Upper lobe of left lung (tissue), 6 donors: ENCODE measurements at regions not wholly inside any gene's neighbourhood (a gene's known extent, or its start where the extent isn't known, plus 50 kb on each side); places are given as distances from the start of the nearest gene placed in this dataset.

ENCODE experiments used
- ATAC-seq, 2 donors: fragments of 200-7000 bp; cut with Tn5 transposase; one replicate each; pipeline ENCODE4 v1.9.1; 2022; ENCODE audit warnings: mild to moderate bottlenecking in 2 of 2, moderate library complexity in 2 of 2; ENCODE audit not compliant: low FRiP score in 2 of 2
- DNase-seq, 2 donors: peaks; one replicate each; pipeline ENCODE4 v3.0.0-alpha.2; 2019 to 2020
- H3K27ac ChIP-seq, 4 donors: fragments of 200-600 bp; sonication (generic); one replicate each; pipeline ENCODE4 v1.5.1; 2016 to 2019
- H3K27me3 ChIP-seq, 4 donors: fragments of 200-600 bp; sonication (generic); one replicate each; pipeline ENCODE4 v1.5.1; 2017 to 2019
- H3K36me3 ChIP-seq, 4 donors: fragments of 200-600 bp; sonication (generic); one replicate each; pipeline ENCODE4 v1.5.1; 2016 to 2019
- H3K4me1 ChIP-seq, 4 donors: fragments of 200-600 bp; sonication (generic); one replicate each; pipeline ENCODE4 v1.5.1; 2018 to 2019
- H3K4me3 ChIP-seq, 4 donors: fragments of 200-600 bp; sonication (generic); one replicate each; pipeline ENCODE4 v1.5.1; 2017 to 2019; ENCODE audit warnings: mild to moderate bottlenecking in 2 of 4, moderate library complexity in 1 of 4
- H3K9me3 ChIP-seq, 4 donors: fragments of 200-600 bp; sonication (generic); one replicate each; pipeline ENCODE4 v1.5.1; 2018 to 2019
- EP300 ChIP-seq, 4 donors: sonication (generic); formaldehyde crosslinking; IDR thresholded peaks; one replicate each; pipeline ENCODE4 v1.5.1; 2017; ENCODE audit warnings: antibody characterized with exemption in 4 of 4, control low read depth in 2 of 4
- POLR2A ChIP-seq, 4 donors: fragments of 450-650 bp; IDR thresholded peaks; one replicate each; pipeline ENCODE4 v1.5.1; 2016 to 2017; ENCODE audit warnings: antibody characterized with exemption in 4 of 4, mild to moderate bottlenecking in 2 of 4
- POLR2AphosphoS5 ChIP-seq, 2 donors: sonication (generic); formaldehyde crosslinking; IDR thresholded peaks; one replicate each; pipeline ENCODE4 v1.5.1; 2017; ENCODE audit warnings: antibody characterized with exemption in 2 of 2
- WGBS, 2 donors: methylation state at CpG; one replicate each; pipeline ENCODE4 v1.1.5; 2017 to 2018; 5-methylcytosine and 5-hydroxymethylcytosine counted together
- TF ChIP-seq, protein P1 (sequence below), 6 experiments: fragments of 450-650 bp in 4 of 6; fragments of 200-600 bp in 2 of 6; sonication (generic) in 2 of 6; IDR thresholded peaks; one replicate each; pipeline ENCODE4 v1.5.1; 2016 to 2019; ENCODE audit warnings: antibody characterized with exemption in 6 of 6
- donor health status: DM: no; HTN: no; CAD: no; lungs with moderate emphysema.
- donor health status: DM: no; HTN: yes; CAD: no; lungs with severe emphysema.

DNA sequence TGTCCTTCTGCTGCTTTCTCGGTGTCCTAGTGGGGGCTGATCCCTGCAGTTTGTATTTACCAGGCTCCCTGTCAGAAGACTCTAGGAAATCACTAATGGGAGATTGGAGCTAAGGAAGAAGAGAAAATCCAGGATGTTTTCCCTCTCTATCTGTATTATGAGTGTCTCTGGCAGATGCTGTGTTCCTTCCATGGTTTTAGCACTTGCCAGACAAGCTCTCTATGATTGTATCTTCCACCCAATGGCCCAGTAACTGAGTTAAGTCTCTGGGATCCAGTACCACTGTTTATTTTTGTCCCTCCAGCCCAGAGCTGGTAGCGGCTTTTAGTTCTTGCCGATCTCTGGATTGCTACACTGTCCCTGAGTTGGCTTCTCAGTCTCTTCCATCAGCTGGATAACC lies 494.8 kb upstream of the SLC39A10 start:
- DNase-seq (no peak), ATAC-seq (no peak)
- 79 to 93% methylated on average over 3 of the region's 3 CpGs for WGBS, 2 donors
- Histone ChIP-seq H3K36me3 (no peaks in the 10 kb centered on the region), H3K9me3 (no peaks in the 10 kb centered on the region), H3K27ac (no peak overlapping the region), H3K4me1 (no peaks in the 10 kb centered on the region), H3K27me3 (no peaks in the 10 kb centered on the region), H3K4me3 (no peak overlapping the region)
- TF ChIP-seq, protein P1, sequence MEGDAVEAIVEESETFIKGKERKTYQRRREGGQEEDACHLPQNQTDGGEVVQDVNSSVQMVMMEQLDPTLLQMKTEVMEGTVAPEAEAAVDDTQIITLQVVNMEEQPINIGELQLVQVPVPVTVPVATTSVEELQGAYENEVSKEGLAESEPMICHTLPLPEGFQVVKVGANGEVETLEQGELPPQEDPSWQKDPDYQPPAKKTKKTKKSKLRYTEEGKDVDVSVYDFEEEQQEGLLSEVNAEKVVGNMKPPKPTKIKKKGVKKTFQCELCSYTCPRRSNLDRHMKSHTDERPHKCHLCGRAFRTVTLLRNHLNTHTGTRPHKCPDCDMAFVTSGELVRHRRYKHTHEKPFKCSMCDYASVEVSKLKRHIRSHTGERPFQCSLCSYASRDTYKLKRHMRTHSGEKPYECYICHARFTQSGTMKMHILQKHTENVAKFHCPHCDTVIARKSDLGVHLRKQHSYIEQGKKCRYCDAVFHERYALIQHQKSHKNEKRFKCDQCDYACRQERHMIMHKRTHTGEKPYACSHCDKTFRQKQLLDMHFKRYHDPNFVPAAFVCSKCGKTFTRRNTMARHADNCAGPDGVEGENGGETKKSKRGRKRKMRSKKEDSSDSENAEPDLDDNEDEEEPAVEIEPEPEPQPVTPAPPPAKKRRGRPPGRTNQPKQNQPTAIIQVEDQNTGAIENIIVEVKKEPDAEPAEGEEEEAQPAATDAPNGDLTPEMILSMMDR (IDR thresholded peaks at IDR 0.05): no peak
- TF ChIP-seq EP300 (IDR thresholded peaks at IDR 0.05) (no peak), POLR2A (IDR thresholded peaks at IDR 0.05) (no peak), POLR2AphosphoS5 (IDR thresholded peaks at IDR 0.05) (no peak)

DNA sequence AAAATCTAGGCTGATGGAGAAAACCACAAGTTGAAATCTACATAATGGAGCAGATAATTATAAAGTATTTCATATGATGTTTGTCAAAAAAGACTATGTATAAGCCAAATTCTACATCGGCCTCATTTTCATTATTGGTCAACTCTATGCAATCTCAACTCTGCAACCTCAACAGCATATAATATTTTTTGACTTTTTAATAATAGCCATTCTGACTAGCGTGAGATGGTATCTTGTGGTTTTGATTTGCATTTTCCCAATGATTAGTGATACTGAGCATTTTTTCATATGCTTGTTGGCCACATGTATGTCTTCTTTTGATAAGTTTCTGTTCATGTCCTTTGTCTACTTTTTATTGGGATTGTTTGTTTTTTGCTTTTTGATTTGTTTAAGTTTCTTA lies 496.1 kb upstream of the SLC39A10 start:
- Histone ChIP-seq H3K9me3 (no peaks in the 10 kb centered on the region), H3K4me3 (no peak overlapping the region), H3K4me1 (no peaks in the 10 kb centered on the region), H3K27ac (no peak overlapping the region), H3K36me3 (no peaks in the 10 kb centered on the region), H3K27me3 (no peaks in the 10 kb centered on the region)
- no peak for DNase-seq
- TF ChIP-seq, protein P1 (IDR thresholded peaks at IDR 0.05): no peak
- TF ChIP-seq EP300 (IDR thresholded peaks at IDR 0.05): no peak
- no peak for TF ChIP-seq POLR2AphosphoS5 (IDR thresholded peaks at IDR 0.05)
- no peak for TF ChIP-seq POLR2A (IDR thresholded peaks at IDR 0.05)
- no peak for ATAC-seq
- 87 to 91% methylated on average over 2 of the region's 2 CpGs for WGBS, 2 donors

DNA sequence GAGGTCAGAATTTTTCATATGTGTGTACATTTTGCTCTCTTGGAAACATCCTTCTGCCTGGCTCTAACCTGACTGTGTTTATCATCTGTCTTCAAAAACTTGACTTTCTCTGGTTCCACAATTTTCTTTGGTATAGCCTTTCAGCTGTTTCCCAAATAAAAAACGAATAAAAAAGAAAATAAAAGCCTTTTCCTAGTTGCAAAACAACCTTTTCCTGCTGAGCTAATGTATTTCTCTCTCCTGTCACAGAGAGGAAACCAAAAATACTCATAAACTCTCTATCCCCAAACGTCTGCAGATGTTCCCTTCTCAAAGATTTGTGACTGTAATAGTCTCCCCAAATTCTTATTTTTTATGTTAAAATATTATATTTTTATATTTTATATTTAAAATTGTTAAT lies 505.3 kb upstream of the SLC39A10 start:
- TF ChIP-seq POLR2AphosphoS5 (IDR thresholded peaks at IDR 0.05): no peak

DNA sequence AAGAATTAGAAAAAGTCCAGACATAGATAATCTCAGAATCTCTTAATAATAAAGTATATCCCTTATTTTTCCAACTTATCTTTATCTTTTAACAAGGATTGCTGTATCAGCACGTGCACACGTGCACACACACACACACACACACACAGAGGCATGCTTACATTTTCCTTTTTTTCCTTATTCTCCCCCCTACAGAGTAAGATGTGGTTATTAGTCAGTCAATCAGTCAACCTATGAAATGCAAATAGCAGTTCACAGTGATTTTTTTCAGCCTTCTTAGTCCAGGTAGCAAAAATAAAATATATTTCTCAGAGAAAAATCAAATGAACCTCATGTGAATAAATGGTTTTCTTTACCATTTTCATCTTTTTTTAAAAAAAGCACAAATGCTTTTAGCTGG lies 506.2 kb upstream of the SLC39A10 start:
- no peak for TF ChIP-seq POLR2A (IDR thresholded peaks at IDR 0.05)
- TF ChIP-seq, protein P1 (IDR thresholded peaks at IDR 0.05): no peak
- no peak for TF ChIP-seq EP300 (IDR thresholded peaks at IDR 0.05)
- TF ChIP-seq POLR2AphosphoS5 (IDR thresholded peaks at IDR 0.05): no peak
- 73 to 76% methylated on average over 2 of the region's 2 CpGs for WGBS, 2 donors
- Histone ChIP-seq H3K4me3 (no peak overlapping the region), H3K4me1 (no peaks in the 10 kb centered on the region), H3K27me3 (no peaks in the 10 kb centered on the region), H3K36me3 (no peaks in the 10 kb centered on the region), H3K27ac (no peak overlapping the region), H3K9me3 (no peaks in the 10 kb centered on the region)
- ATAC-seq (no peak), DNase-seq (no peak)

More for the DNA sequence above, 505.3 kb upstream of the SLC39A10 start:
- ATAC-seq (no peak), DNase-seq (no peak)
- Histone ChIP-seq H3K9me3 (no peaks in the 10 kb centered on the region), H3K27ac (no peak overlapping the region), H3K27me3 (no peaks in the 10 kb centered on the region), H3K36me3 (no peaks in the 10 kb centered on the region), H3K4me1 (no peaks in the 10 kb centered on the region), H3K4me3 (no peak overlapping the region)
- WGBS, 2 donors: 4% methylated on average over 2 of the region's 2 CpGs

DNA sequence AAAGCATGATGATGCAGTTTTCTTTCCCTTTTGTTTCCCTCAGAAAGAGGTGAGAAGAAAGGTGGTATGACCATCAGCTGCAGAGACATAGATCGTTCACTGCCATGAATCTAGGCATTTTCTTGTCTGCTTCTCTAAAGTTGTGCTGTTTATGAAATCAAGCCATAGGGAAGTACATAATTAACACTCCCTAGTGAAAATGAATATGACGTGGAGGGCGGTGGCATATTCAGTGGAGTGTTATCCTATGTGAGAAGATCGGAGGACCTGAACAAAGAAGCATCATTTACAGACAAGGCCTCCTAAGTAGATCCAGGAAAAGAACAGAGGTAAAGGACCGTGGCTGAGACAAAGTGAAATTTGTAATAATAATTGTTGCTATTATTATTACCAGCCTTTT lies 509.0 kb upstream of the SLC39A10 start:
- no peak overlapping the region for H3K27ac ChIP-seq
- no peaks in the 10 kb centered on the region for H3K36me3 ChIP-seq
- no peak for DNase-seq
- ATAC-seq: no peak
- no peaks in the 10 kb centered on the region for H3K4me1 ChIP-seq
- WGBS, 2 donors: 84 to 85% methylated on average over 5 of the region's 5 CpGs
- H3K9me3 ChIP-seq: peaks cover 0 to 5% (median 0%) of the 10 kb centered on the region in 4 donors
- H3K4me3 ChIP-seq: no peak overlapping the region
- no peak for TF ChIP-seq POLR2A (IDR thresholded peaks at IDR 0.05)
- TF ChIP-seq, protein P1 (IDR thresholded peaks at IDR 0.05): no peak
- no peak for TF ChIP-seq EP300 (IDR thresholded peaks at IDR 0.05)
- no peak for TF ChIP-seq POLR2AphosphoS5 (IDR thresholded peaks at IDR 0.05)
- H3K27me3 ChIP-seq: no peaks in the 10 kb centered on the region
